CD8-positive, alpha-beta memory T cell (primary cell): ENCODE measurements at regions not wholly inside any gene's neighbourhood (a gene's known extent, or its start where the extent isn't known, plus 50 kb on each side); places are given as distances from the start of the nearest gene placed in this dataset.

Source experiments
- CTCF ChIA-PET: fragments of 350-600 bp; sonication (Branson Sonifier 250); formaldehyde crosslinking; loops from one replicate; lab custom pipeline; 2021; ENCODE audit warnings: antibody characterized with exemption; lab: Charles Lee
- POLR2A ChIA-PET: fragments of 350-600 bp; sonication (Branson Sonifier 250); formaldehyde crosslinking; loops from one replicate; lab custom pipeline; 2021; ENCODE audit warnings: antibody characterized with exemption; lab: Charles Lee
- DNase-seq, 5 donors: peaks; one replicate each; pipeline versions ENCODE4 v3.0.0 to v3.0.0-alpha.2; 2020 to 2022; ENCODE audit warnings: mixed read lengths in 1 of 5
- H3K27ac ChIP-seq: one replicate; pipeline ENCODE4 v1.7.0; 2013; ENCODE audit warnings: low read depth, mild to moderate bottlenecking, low read length, moderate library complexity
- H3K27me3 ChIP-seq: 2 replicates; pipeline ENCODE4 v1.7.0; 2013; ENCODE audit warnings: low read length, mild to moderate bottlenecking; ENCODE audit not compliant: insufficient read depth, poor library complexity, severe bottlenecking
- H3K36me3 ChIP-seq: 2 replicates; pipeline ENCODE4 v1.7.0; 2013; ENCODE audit warnings: mild to moderate bottlenecking, low read length, moderate library complexity; ENCODE audit not compliant: insufficient read depth
- H3K4me1 ChIP-seq: 2 replicates; pipeline ENCODE4 v1.7.0; 2013; ENCODE audit warnings: mild to moderate bottlenecking, low read length, moderate library complexity; ENCODE audit not compliant: insufficient read depth
- H3K4me3 ChIP-seq: 2 replicates; pipeline ENCODE4 v1.7.0; 2013; ENCODE audit warnings: mild to moderate bottlenecking, low read length
- H3K9me3 ChIP-seq: 2 replicates; pipeline ENCODE4 v1.7.0; 2013; ENCODE audit warnings: mild to moderate bottlenecking, low read length
- H3K27ac Mint-ChIP-seq, 8 donors: one replicate each; pipeline ENCODE4 v1.8.0; 2020 to 2021; ENCODE audit warnings: mixed read lengths in 8 of 8, mild to moderate bottlenecking in 6 of 8, inconsistent platforms in 3 of 8, moderate library complexity in 3 of 8
- H3K27me3 Mint-ChIP-seq, 2 donors: one replicate each; pipeline ENCODE4 v1.8.0; 2020 to 2021; ENCODE audit warnings: mixed read lengths in 2 of 2, mild to moderate bottlenecking in 1 of 2, moderate library complexity in 1 of 2
- H3K36me3 Mint-ChIP-seq, 3 donors: one replicate each; pipeline ENCODE4 v1.8.0; 2020 to 2021; ENCODE audit warnings: mixed read lengths in 3 of 3, inconsistent platforms in 1 of 3, mild to moderate bottlenecking in 1 of 3
- H3K4me1 Mint-ChIP-seq, 3 donors: one replicate each; pipeline ENCODE4 v1.8.0; 2020 to 2021; ENCODE audit warnings: mixed read lengths in 3 of 3, inconsistent platforms in 1 of 3, mild to moderate bottlenecking in 1 of 3
- H3K4me3 Mint-ChIP-seq, 7 donors: one replicate each; pipeline ENCODE4 v1.8.0; 2020 to 2021; ENCODE audit warnings: mixed read lengths in 7 of 7, mild to moderate bottlenecking in 6 of 7, moderate library complexity in 4 of 7, inconsistent platforms in 2 of 7
- H3K9me3 Mint-ChIP-seq, 5 donors: one replicate each; pipeline ENCODE4 v1.8.0; 2020 to 2022; ENCODE audit warnings: mixed read lengths in 5 of 5, mild to moderate bottlenecking in 3 of 5, moderate library complexity in 2 of 5, inconsistent platforms in 1 of 5

DNA sequence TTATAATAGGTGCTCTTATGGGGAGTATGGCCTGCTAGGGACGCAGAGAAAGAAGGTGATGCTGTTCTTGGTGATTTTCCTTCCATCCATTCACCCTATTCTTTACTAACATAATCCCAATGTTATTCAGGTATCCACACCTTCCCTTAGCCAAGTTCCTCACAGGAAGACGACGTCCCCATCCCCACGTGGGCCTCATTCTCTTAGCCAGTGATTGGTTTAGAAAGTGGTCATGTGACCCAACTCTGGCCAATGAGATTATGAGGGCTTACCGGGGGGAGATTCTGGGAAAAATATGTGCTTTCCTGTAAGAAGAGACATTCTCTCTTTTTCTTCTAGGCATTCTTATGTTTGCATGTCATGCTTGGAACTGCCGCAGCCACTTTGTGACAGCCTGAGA, 474.7 kb downstream of the HAPSTR1 start:
- no peak overlapping the region for H3K4me3 ChIP-seq
- peaks cover 0 to 2% (median 0%) of the 10 kb centered on the region in 3 donors for H3K36me3 Mint-ChIP-seq
- no peak overlapping the region for H3K4me3 Mint-ChIP-seq
- H3K4me1 Mint-ChIP-seq: no peaks in the 10 kb centered on the region
- DNase-seq: no peak
- POLR2A ChIA-PET: no interaction called here
- H3K27ac ChIP-seq: no peak overlapping the region
- no peaks in the 10 kb centered on the region for H3K27me3 Mint-ChIP-seq
- H3K4me1 ChIP-seq: no peaks in the 10 kb centered on the region
- no peaks in the 10 kb centered on the region for H3K9me3 ChIP-seq
- CTCF ChIA-PET: no interaction called here
- H3K27ac Mint-ChIP-seq: no peak overlapping the region
- no peaks in the 10 kb centered on the region for H3K36me3 ChIP-seq
- H3K27me3 ChIP-seq: no peaks in the 10 kb centered on the region
- H3K9me3 Mint-ChIP-seq: peaks cover 0 to 6% (median 0%) of the 10 kb centered on the region in 5 donors

GRCh38 chr16:9567666-9568065, 476.2 kb downstream of the HAPSTR1 start:
- Histone ChIP-seq H3K9me3 (no peaks in the 10 kb centered on the region), H3K4me3 (no peak overlapping the region), H3K27ac (no peak overlapping the region), H3K4me1 (no peaks in the 10 kb centered on the region), H3K27me3 (no peaks in the 10 kb centered on the region), H3K36me3 (no peaks in the 10 kb centered on the region)
- no peak for DNase-seq
- no peak overlapping the region for H3K4me3 Mint-ChIP-seq
- H3K9me3 Mint-ChIP-seq: peaks cover 0 to 6% (median 0%) of the 10 kb centered on the region in 5 donors
- H3K27me3 Mint-ChIP-seq: no peaks in the 10 kb centered on the region
- no peaks in the 10 kb centered on the region for H3K36me3 Mint-ChIP-seq
- no peak overlapping the region for H3K27ac Mint-ChIP-seq
- POLR2A ChIA-PET: no interaction called here
- CTCF ChIA-PET: no interaction called here
- no peaks in the 10 kb centered on the region for H3K4me1 Mint-ChIP-seq

GRCh38 chr16:9568261-9568660, 476.8 kb downstream of the HAPSTR1 start:
- no peak for DNase-seq
- no peak overlapping the region for H3K4me3 Mint-ChIP-seq
- Histone ChIP-seq H3K9me3 (no peaks in the 10 kb centered on the region), H3K4me3 (no peak overlapping the region), H3K36me3 (no peaks in the 10 kb centered on the region), H3K4me1 (no peaks in the 10 kb centered on the region), H3K27me3 (no peaks in the 10 kb centered on the region), H3K27ac (no peak overlapping the region)
- no peaks in the 10 kb centered on the region for H3K4me1 Mint-ChIP-seq
- CTCF ChIA-PET: no interaction called here
- H3K27ac Mint-ChIP-seq: no peak overlapping the region
- H3K9me3 Mint-ChIP-seq: peaks cover 0 to 3% (median 0%) of the 10 kb centered on the region in 5 donors
- no peaks in the 10 kb centered on the region for H3K27me3 Mint-ChIP-seq
- no peaks in the 10 kb centered on the region for H3K36me3 Mint-ChIP-seq
- POLR2A ChIA-PET: no interaction called here

DNA sequence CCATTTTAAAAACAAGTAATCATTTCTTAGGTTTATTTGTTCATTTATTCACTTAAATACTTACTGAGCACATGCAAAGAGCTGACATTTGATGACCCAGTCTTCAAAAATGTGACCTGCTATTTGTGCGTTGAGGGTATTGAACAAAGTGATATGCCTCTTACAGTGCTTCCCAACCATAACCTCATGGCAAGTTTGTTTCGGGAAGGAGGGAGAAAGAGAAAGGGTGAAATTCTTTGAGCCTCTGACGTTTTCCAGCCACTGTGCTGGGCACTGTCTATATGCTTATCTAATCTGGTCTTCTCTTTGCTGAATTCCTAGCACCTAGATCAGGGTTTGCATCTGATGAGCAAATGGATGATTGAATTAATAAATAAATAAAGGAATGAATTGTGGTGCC, 479.1 kb downstream of the HAPSTR1 start:
- Mint-ChIP-seq H3K27ac (no peak overlapping the region), H3K4me3 (no peak overlapping the region), H3K36me3 (no peaks in the 10 kb centered on the region), H3K27me3 (no peaks in the 10 kb centered on the region), H3K4me1 (no peaks in the 10 kb centered on the region), H3K9me3 (peaks cover 0 to 4% (median 0%) of the 10 kb centered on the region in 5 donors)
- no peaks in the 10 kb centered on the region for H3K4me1 ChIP-seq
- H3K36me3 ChIP-seq: no peaks in the 10 kb centered on the region
- H3K27me3 ChIP-seq: no peaks in the 10 kb centered on the region
- CTCF ChIA-PET: no interaction called here
- no peak overlapping the region for H3K27ac ChIP-seq
- no peaks in the 10 kb centered on the region for H3K9me3 ChIP-seq
- no peak overlapping the region for H3K4me3 ChIP-seq
- POLR2A ChIA-PET: no interaction called here
- DNase-seq: no peak

GRCh38 chr16:9578459-9578858, 487.0 kb downstream of the HAPSTR1 start:
- Histone ChIP-seq H3K27me3 (no peaks in the 10 kb centered on the region), H3K36me3 (no peaks in the 10 kb centered on the region), H3K4me1 (no peaks in the 10 kb centered on the region), H3K9me3 (no peaks in the 10 kb centered on the region), H3K4me3 (no peak overlapping the region), H3K27ac (no peak overlapping the region)
- H3K4me1 Mint-ChIP-seq: no peaks in the 10 kb centered on the region
- H3K27me3 Mint-ChIP-seq: no peaks in the 10 kb centered on the region
- POLR2A ChIA-PET: no interaction called here
- H3K27ac Mint-ChIP-seq: no peak overlapping the region
- H3K4me3 Mint-ChIP-seq: no peak overlapping the region
- no peaks in the 10 kb centered on the region for H3K36me3 Mint-ChIP-seq
- no peak for DNase-seq
- CTCF ChIA-PET: interaction anchor here (0.7 kb wide), 1 partner anchor 32 kb away, joined by 3 read pairs; no protein-coding TSS in a partner anchor
- H3K9me3 Mint-ChIP-seq: peaks cover 4 to 10% (median 6%) of the 10 kb centered on the region in 5 donors

DNA sequence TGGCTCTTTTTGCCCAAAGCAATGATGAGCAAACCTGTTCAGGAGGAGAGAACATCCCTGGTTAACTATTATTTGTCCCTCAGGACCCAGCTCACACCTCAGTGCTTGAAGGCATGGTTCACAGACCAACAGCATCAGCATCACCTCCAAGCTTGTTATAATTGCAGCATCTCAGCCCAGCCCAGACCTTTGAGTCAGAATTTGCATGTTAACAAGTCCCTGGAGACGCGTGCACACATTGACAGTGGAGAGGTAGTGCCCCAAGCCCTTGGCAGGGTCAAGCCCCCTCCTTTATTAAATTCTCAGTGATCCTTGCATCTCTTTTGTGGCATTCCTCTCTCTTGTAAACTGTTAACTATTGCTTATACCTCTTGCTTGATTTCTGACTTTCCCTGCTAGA, 488.6 kb downstream of the HAPSTR1 start:
- no peaks in the 10 kb centered on the region for H3K36me3 ChIP-seq
- no peaks in the 10 kb centered on the region for H3K4me1 Mint-ChIP-seq
- no peaks in the 10 kb centered on the region for H3K27me3 ChIP-seq
- H3K4me3 ChIP-seq: no peak overlapping the region
- CTCF ChIA-PET: no interaction called here
- no peaks in the 10 kb centered on the region for H3K27me3 Mint-ChIP-seq
- no peak overlapping the region for H3K27ac ChIP-seq
- POLR2A ChIA-PET: no interaction called here
- peaks cover 5 to 10% (median 7%) of the 10 kb centered on the region in 5 donors for H3K9me3 Mint-ChIP-seq
- H3K27ac Mint-ChIP-seq: no peak overlapping the region
- H3K4me1 ChIP-seq: no peaks in the 10 kb centered on the region
- DNase-seq: no peak
- H3K9me3 ChIP-seq: no peaks in the 10 kb centered on the region
- no peaks in the 10 kb centered on the region for H3K36me3 Mint-ChIP-seq
- no peak overlapping the region for H3K4me3 Mint-ChIP-seq

DNA sequence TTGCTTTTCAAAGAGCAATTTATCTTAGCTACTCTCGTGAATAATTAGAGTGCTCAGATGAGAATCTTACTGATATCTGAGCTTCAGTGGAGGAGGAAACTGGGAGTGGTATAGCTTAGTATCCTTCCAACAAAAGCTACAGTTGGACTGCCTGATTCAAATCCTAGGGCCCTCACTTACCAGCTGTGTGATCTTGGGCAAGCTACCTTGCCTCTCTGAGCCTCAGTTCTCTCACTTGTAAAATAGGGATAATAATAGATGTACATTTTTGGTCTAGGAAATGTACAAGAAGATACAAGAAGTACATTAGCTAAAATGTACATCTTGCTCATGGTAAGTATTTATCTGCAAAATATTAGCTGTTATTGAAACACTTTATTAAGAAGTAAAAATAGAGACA, 502.0 kb downstream of the HAPSTR1 start:
- ChIA-PET POLR2A (no interaction called here), CTCF (no interaction called here)
- Mint-ChIP-seq H3K4me1 (no peaks in the 10 kb centered on the region), H3K4me3 (no peak overlapping the region), H3K9me3 (peaks cover 2 to 9% (median 7%) of the 10 kb centered on the region in 5 donors), H3K27ac (no peak overlapping the region), H3K36me3 (no peaks in the 10 kb centered on the region), H3K27me3 (peaks cover 0 to 2% of the 10 kb centered on the region in 2 donors)
- H3K36me3 ChIP-seq: no peaks in the 10 kb centered on the region
- H3K27ac ChIP-seq: no peak overlapping the region
- DNase-seq: no peak
- no peaks in the 10 kb centered on the region for H3K4me1 ChIP-seq
- H3K4me3 ChIP-seq: no peak overlapping the region
- H3K9me3 ChIP-seq: no peaks in the 10 kb centered on the region
- no peaks in the 10 kb centered on the region for H3K27me3 ChIP-seq

- Histone ChIP-seq H3K9me3 (no peaks in the 10 kb centered on the region), H3K4me3 (no peak overlapping the region), H3K27ac (no peak overlapping the region), H3K36me3 (no peaks in the 10 kb centered on the region), H3K27me3 (no peaks in the 10 kb centered on the region), H3K4me1 (no peaks in the 10 kb centered on the region)
- ChIA-PET CTCF (no interaction called here), POLR2A (no interaction called here)
- H3K27ac Mint-ChIP-seq: no peak overlapping the region
- peaks cover 2 to 9% (median 7%) of the 10 kb centered on the region in 5 donors for H3K9me3 Mint-ChIP-seq
- H3K4me3 Mint-ChIP-seq: no peak overlapping the region
- H3K36me3 Mint-ChIP-seq: no peaks in the 10 kb centered on the region
- no peaks in the 10 kb centered on the region for H3K4me1 Mint-ChIP-seq
- no peak for DNase-seq
- peaks cover 0 to 2% of the 10 kb centered on the region in 2 donors for H3K27me3 Mint-ChIP-seq
Observed at GRCh38 chr16:9594047-9594446, 502.6 kb downstream of the HAPSTR1 start.

DNA sequence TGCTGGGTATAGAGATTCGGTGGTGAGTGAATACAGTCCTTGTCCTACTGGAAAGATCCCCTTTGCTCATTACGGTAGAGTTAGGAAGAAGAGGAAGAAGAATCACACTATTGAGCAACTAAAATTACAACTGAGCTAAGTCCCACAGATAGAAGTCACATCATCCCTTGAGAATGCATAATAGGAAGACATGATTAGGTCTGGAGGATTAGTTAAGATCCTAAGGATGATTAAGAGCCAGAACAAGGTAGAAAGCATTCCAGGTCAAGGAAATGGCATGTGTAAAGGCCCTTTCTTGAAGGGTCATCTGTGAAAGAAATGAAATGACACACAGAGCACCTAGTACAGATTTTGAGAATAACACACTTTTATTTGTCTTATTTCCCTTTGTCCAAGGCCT, 503.5 kb downstream of the HAPSTR1 start:
- no peak for DNase-seq
- POLR2A ChIA-PET: no interaction called here
- H3K27ac Mint-ChIP-seq: no peak overlapping the region
- CTCF ChIA-PET: no interaction called here
- peaks cover 2 to 12% (median 7%) of the 10 kb centered on the region in 5 donors for H3K9me3 Mint-ChIP-seq
- H3K4me3 Mint-ChIP-seq: no peak overlapping the region
- no peak overlapping the region for H3K4me3 ChIP-seq
- H3K36me3 Mint-ChIP-seq: no peaks in the 10 kb centered on the region
- no peaks in the 10 kb centered on the region for H3K4me1 ChIP-seq
- no peaks in the 10 kb centered on the region for H3K9me3 ChIP-seq
- no peaks in the 10 kb centered on the region for H3K4me1 Mint-ChIP-seq
- H3K27me3 ChIP-seq: no peaks in the 10 kb centered on the region
- no peak overlapping the region for H3K27ac ChIP-seq
- H3K36me3 ChIP-seq: no peaks in the 10 kb centered on the region
- H3K27me3 Mint-ChIP-seq: peaks cover 0 to 2% of the 10 kb centered on the region in 2 donors
